HUES48 (cell line): ENCODE measurements at regions not wholly inside any gene's neighbourhood (a gene's known extent, or its start where the extent isn't known, plus 50 kb on each side); places are given as distances from the start of the nearest gene placed in this dataset.
"Not testable (repeated sequence)": the region's sequence is repeated elsewhere in the genome, so short reads cannot be mapped to it uniquely, and the experiment has no call there.

Source experiments
- H3K27ac ChIP-seq: one replicate; pipeline ENCODE4 v1.7.0; 2013; ENCODE audit warnings: low read depth, low read length, inconsistent platforms
- H3K27me3 ChIP-seq: 2 replicates; pipeline ENCODE4 v1.6.1; 2013; ENCODE audit warnings: mild to moderate bottlenecking, low read length; ENCODE audit not compliant: control insufficient read depth, insufficient read depth
- H3K36me3 ChIP-seq: 2 replicates; pipeline ENCODE4 v1.6.1; 2013; ENCODE audit warnings: low read length; ENCODE audit not compliant: control insufficient read depth, insufficient read depth
- H3K4me1 ChIP-seq: 2 replicates; pipeline ENCODE4 v1.6.1; 2013; ENCODE audit warnings: mild to moderate bottlenecking, low read length; ENCODE audit not compliant: control insufficient read depth, insufficient read depth
- H3K4me3 ChIP-seq: 2 replicates; pipeline ENCODE4 v1.5.1; 2013; ENCODE audit warnings: mild to moderate bottlenecking, low read depth, low read length
- H3K9ac ChIP-seq: 2 replicates; pipeline ENCODE4 v1.6.1; 2013; ENCODE audit warnings: mild to moderate bottlenecking, low read depth, low read length, moderate library complexity
- H3K9me3 ChIP-seq: 2 replicates; pipeline ENCODE4 v1.6.1; 2013; ENCODE audit warnings: low read length; ENCODE audit not compliant: control insufficient read depth, insufficient read depth

DNA sequence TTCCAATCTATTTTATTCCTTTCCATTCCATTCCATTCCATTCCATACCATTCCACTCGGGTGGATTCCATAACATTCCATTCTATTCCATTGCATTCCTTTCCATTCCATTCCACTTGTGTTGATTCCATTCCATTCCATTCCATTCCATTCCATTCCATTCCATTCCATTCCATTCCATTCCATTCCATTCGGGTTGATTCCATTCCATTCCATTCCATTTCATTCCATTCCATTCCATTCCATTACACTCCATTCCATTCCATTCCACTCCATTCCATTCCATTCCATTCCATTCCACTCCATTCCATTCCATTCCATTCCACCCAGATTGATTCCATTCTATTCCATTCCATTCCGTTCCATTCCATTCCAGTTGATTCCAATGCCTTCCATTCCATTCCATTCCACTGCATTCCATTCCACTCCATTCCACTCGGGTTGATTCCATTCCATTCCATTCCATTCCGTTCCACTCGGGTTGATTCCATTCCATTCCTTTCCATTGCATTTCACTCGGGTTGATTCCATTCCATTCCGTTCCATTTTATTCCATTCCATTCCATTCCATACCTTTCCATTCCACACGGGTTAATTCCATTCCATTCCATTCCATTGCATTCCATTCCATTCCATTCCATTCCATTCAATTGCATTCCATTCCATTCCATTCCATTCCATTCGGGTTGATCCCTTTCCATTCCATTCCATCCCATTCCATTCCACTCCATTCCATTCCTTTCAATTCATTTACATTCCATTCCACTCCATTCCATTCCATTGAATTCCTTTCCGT is 168.4 kb downstream of the CWH43 start:
- peaks cover 84% of the 10 kb centered on the region for H3K9me3 ChIP-seq
- H3K27ac ChIP-seq, H3K27me3 ChIP-seq, H3K4me1 ChIP-seq, H3K36me3 ChIP-seq, H3K9ac ChIP-seq: not testable (repeated sequence)
- peak overlapping the region; percentile 34; the same call in 1 of the 2 replicates for H3K4me3 ChIP-seq

DNA sequence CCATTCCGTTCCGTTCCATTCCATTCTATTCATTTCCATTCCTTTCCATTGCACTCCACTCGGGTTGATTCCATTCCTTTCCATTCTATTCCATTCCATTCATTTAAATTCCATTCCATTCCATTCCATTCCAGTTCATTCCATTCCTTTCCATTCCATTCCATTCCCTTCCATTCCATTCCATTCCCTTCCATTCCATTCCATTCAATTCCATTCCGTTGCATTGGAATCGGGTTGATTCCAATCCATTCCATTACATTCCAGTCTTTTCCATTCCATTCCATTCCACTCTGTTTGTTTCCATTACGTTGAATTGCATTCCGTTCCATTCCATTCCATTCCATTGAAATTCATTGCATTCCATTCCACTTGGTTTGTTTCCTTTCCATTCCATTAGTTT is 169.2 kb downstream of the CWH43 start:
- not testable (repeated sequence) for H3K4me1 ChIP-seq, H3K9ac ChIP-seq, H3K27me3 ChIP-seq, H3K27ac ChIP-seq, H3K36me3 ChIP-seq
- Histone ChIP-seq H3K4me3 (peak overlapping the region; percentile 34; the same call in 1 of the 2 replicates), H3K9me3 (peaks cover 77% of the 10 kb centered on the region)

DNA sequence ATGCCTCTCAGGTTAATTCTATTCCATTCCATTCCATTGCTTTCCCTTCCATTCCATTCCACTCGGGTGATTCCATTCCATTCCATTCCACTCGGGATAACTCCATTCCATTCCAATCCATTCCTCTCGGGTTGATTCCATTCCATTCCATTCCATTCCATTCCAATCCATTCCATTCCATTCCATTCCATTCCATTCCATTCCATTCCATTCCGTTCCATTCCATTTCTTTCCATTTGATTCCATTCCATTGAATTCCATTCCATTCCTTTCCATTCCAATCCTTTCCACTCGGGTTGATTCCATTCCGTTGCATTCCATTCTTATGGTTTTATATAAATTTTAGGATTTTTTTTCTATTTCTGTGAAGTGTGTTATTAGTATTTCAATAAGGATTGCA is 170.2 kb downstream of the CWH43 start:
- H3K4me3 ChIP-seq, H3K36me3 ChIP-seq, H3K4me1 ChIP-seq, H3K9ac ChIP-seq, H3K27ac ChIP-seq, H3K27me3 ChIP-seq: not testable (repeated sequence)
- peaks cover 66% of the 10 kb centered on the region for H3K9me3 ChIP-seq

DNA sequence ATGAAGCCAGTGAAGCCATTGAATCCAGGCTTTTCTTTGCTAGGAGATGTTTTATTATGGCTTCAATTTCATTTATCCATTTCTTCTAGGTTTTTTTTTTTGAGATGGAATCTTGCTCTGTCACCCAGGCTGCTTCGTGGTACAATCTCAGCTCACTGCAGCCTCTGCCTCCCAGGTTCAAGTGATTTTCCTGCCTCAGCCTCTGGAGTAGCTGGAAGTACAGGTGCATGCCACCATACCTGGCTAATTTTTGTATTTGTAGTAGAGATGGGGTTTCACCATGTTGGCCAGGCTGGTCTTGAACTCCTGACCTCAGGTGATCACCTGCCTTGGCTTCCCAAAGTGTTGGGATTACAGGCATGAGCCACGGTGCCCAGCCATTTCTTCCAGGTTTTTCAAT is 171.6 kb downstream of the CWH43 start:
- H3K36me3 ChIP-seq = not testable (repeated sequence)
- H3K9me3 ChIP-seq = peaks cover 53% of the 10 kb centered on the region

DNA sequence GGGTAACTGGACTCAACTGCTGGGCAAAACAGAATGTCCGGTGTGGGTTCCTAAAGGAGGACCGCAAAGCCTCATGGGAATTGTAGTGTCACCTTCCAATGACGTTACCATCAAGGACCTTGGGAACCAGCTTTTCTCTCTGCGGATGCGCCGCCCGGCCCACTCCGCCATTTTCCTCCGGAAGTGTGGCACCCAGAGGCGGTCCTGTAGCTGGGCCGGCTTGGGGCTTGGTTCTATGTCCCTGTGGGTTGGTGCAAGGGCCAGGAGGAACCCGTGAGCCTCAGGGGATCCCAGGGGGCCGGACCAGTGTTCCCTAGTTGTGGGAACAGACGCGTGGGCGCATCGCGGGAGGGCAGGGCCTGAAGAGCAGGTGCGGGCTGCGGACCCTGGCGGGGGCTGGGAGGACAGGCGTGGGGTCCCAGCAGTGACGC is 175.1 kb downstream of the CWH43 start:
- not testable (repeated sequence) for H3K4me1 ChIP-seq, H3K9ac ChIP-seq, H3K27me3 ChIP-seq, H3K4me3 ChIP-seq, H3K27ac ChIP-seq, H3K36me3 ChIP-seq
- H3K9me3 ChIP-seq = peaks cover 18% of the 10 kb centered on the region

More for the DNA sequence above, 171.6 kb downstream of the CWH43 start:
- H3K27ac ChIP-seq, H3K9ac ChIP-seq, H3K27me3 ChIP-seq, H3K4me1 ChIP-seq, H3K4me3 ChIP-seq: not testable (repeated sequence)

DNA sequence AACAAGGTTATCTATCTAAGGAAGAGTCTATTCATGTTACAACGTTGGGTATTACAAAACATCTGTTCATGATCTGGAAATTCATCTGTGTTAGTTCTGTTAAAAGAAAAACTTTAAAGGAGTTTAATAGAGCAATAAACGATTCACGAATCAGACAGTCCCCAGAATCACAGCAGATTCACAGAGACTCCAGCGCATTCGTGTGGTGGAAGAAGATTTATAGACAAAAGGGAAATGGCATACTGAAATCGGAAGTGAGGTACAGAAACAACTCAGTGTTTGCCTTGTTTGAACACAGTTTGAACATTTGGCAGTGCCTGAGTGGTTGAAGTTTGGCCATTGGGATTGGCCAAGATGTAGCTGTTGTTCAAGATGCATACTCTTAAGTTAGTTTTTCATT is 178.8 kb downstream of the CWH43 start:
- H3K36me3 ChIP-seq, H3K27me3 ChIP-seq, H3K4me3 ChIP-seq, H3K9ac ChIP-seq, H3K9me3 ChIP-seq, H3K27ac ChIP-seq, H3K4me1 ChIP-seq: not testable (repeated sequence)

DNA sequence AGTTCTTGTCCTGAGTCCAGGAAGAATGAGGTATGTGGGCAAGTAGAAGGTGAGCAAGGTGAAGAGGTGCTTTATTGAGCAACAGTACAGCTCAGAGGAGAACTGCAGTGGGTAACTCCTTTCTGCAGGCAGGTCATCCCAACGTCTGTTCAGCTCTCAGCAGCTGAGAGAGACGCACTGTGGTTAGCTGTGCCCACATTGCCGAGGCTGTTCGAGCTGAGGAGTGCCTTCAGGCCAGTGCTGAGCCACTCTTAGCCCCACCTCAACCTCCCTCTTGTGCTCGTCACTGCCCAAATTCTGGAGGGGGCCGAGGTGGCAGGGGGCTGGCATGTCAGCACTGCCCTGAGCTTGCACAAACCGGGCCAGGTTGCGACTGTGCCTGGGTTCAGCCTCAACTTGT is 191.8 kb downstream of the CWH43 start:
- not testable (repeated sequence) for H3K9me3 ChIP-seq, H3K36me3 ChIP-seq, H3K27me3 ChIP-seq, H3K4me1 ChIP-seq, H3K9ac ChIP-seq, H3K27ac ChIP-seq, H3K4me3 ChIP-seq

DNA sequence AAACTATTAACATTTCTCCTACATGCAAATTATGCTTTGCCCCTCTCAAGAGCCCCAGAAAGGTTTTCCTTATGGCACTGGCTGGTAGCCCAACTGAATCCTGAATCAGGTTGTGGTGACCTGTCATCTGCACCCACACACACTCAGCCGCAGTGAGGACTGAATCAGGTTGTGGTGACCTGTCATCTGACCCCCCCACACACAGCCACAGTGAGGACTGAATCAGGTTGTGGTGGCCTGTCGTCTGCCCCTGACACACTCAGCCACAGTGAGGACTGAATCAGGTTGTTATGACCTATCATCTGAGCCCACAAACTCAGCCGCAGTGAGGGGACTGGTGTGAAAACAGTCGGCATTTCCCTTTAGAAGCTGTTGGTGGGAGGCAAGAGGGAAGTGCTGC is 195.0 kb downstream of the CWH43 start:
- H3K27me3 ChIP-seq, H3K4me3 ChIP-seq, H3K36me3 ChIP-seq, H3K4me1 ChIP-seq, H3K27ac ChIP-seq, H3K9ac ChIP-seq, H3K9me3 ChIP-seq: not testable (repeated sequence)

DNA sequence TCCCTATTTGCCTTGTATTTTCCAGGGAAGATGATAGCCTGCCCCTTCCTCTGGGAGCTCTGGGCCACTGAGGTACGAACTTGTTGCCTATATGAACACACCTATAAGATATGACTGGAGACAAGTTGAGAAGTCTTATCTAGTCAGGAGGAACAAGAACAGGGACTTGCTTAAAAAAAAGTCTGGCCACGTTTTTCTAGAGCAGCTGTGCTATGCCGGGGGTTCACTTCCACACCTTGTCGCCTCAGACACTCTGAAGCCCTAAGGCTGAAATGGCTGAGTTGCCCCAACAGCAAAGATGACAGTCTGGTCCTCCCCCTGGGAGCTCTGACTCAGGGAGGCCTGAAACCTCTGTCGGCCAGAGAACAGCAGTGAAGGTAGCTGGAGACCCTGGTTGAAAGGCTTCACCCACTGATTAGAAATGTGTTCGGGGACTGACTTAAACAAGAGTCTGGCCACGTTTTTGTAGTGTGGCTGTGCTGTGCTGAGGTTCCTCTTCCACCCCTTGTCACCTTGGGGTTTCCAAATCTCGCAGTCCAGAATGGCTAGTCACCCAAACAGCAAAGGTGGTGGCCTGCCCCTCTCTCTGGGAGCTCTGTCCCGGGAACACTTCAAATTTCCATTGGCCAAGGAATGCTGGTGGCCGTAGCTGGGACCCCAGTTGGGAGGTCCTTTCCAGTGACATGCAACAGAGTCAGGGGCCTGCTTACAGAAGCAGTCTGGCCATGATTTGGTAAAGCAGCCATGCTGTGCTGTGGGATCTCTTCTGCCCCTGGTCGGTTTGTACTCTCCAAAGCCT is 225.5 kb downstream of the CWH43 start:
- H3K27me3 ChIP-seq, H3K4me3 ChIP-seq, H3K9ac ChIP-seq, H3K4me1 ChIP-seq, H3K27ac ChIP-seq, H3K36me3 ChIP-seq: not testable (repeated sequence)
- peaks cover 42% of the 10 kb centered on the region for H3K9me3 ChIP-seq

DNA sequence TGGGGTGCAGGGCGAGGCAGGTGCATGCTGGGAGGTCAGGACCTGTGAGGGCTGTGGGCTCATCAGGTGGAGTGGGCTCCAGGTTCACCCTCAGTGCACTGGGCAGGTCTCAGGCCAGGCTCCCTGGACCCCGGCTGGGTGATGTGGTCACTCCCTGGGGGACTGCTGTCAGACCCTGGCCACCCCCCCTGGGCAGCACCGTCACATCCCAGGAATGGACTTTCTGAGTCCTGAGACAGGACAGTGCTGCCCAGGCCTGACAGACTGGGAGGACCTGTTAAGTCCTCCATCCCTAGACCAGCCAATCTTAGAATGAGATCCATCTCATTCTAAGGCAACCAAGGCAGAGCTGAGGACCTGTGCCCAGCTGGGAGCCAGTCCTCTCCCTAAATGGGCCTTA is 227.2 kb downstream of the CWH43 start:
- not testable (repeated sequence) for H3K27me3 ChIP-seq, H3K9ac ChIP-seq, H3K4me3 ChIP-seq, H3K27ac ChIP-seq, H3K36me3 ChIP-seq, H3K4me1 ChIP-seq
- peaks cover 56% of the 10 kb centered on the region for H3K9me3 ChIP-seq

DNA sequence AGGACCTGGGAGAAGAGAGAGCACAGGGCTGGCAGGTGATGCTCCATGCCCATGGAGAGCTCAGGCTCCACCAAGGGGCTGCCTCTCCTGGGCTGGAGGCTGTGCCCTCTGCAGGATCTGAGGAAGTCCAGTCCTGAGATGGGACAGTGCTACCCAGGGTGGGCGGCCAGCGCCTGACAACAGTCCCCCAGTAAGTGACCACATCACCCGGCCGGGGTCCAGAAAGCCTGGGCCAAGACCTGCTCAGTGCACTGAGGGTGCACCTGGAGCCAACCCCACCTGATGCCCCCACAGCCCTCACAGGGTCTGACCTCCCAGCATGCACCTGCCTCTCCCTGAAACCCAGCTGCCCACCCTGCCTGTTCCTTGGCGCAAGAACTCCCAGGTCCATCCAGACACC is 227.7 kb downstream of the CWH43 start:
- not testable (repeated sequence) for H3K27ac ChIP-seq, H3K4me1 ChIP-seq, H3K4me3 ChIP-seq, H3K36me3 ChIP-seq, H3K9ac ChIP-seq, H3K27me3 ChIP-seq
- H3K9me3 ChIP-seq = peaks cover 57% of the 10 kb centered on the region
